ENCODE measurements at regions not wholly inside any gene's neighbourhood (a gene's known extent, or its start where the extent isn't known, plus 50 kb on each side); places are given as distances from the start of the nearest gene placed in this dataset.

DNA sequence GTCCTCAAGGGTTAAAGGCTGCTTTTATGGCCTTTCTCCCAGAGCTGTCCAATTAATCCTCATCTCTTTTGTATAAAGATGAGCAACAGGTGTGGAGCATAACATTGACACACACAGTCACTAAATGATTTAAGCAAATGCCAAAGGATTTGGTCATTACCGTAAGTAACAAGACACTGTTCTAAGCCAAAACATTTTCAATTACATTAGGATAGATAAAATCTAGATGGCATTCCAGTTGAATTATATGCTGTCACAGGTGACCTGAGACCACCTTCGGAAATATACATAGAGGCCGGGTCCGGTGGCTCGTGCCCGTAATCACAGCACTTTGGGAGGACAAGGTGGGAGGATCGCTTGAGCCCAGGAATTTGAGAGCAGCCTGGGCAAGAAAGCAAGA is 105.3 kb upstream of the UBE3A start:
- Histone ChIP-seq H3K9me3 (peaks cover 35% of the 10 kb centered on the region), H3K4me3 (no peak overlapping the region), H3K36me3 (ENCODE audit: low read depth) (no peaks in the 10 kb centered on the region), H3K4me1 (ENCODE audit: low read depth) (no peaks in the 10 kb centered on the region)
- no peak for DNase-seq
- TF ChIP-seq, protein P1, sequence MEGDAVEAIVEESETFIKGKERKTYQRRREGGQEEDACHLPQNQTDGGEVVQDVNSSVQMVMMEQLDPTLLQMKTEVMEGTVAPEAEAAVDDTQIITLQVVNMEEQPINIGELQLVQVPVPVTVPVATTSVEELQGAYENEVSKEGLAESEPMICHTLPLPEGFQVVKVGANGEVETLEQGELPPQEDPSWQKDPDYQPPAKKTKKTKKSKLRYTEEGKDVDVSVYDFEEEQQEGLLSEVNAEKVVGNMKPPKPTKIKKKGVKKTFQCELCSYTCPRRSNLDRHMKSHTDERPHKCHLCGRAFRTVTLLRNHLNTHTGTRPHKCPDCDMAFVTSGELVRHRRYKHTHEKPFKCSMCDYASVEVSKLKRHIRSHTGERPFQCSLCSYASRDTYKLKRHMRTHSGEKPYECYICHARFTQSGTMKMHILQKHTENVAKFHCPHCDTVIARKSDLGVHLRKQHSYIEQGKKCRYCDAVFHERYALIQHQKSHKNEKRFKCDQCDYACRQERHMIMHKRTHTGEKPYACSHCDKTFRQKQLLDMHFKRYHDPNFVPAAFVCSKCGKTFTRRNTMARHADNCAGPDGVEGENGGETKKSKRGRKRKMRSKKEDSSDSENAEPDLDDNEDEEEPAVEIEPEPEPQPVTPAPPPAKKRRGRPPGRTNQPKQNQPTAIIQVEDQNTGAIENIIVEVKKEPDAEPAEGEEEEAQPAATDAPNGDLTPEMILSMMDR (IDR thresholded peaks at IDR 0.05) = no peak
- ATAC-seq = no peak
- intact Hi-C loops (cut with DNase I, micrococcal nuclease) = no loop called here

DNA sequence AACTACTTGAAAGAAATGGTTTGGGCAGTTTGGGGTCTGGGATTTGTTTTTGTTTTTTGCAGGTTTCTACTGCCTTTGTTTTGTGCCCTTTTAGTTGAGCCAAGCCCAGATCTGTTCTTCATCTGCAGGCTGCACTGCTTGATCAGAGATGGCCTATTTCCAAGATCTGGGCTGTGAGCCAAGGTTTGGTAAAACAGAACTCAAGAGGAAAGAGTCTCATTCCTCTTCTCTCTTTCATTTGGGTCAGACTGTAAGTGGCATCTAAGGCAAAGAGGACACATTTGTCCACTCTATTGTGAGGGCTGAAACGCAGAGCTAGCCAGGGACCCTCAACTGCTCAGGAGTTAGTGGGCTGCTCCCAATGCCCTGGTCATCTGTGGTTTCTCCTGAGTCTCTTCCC is 104.4 kb upstream of the UBE3A start:
- intact Hi-C loops (cut with DNase I, micrococcal nuclease) = no loop called here
- Histone ChIP-seq H3K4me1 (ENCODE audit: low read depth) (no peaks in the 10 kb centered on the region), H3K4me3 (no peak overlapping the region), H3K36me3 (ENCODE audit: low read depth) (no peaks in the 10 kb centered on the region), H3K9me3 (peaks cover 32% of the 10 kb centered on the region)
- no peak for ATAC-seq
- peak in 1 of 3 donors; percentile 52 for DNase-seq
- TF ChIP-seq, protein P1 (IDR thresholded peaks at IDR 0.05) = no peak

DNA sequence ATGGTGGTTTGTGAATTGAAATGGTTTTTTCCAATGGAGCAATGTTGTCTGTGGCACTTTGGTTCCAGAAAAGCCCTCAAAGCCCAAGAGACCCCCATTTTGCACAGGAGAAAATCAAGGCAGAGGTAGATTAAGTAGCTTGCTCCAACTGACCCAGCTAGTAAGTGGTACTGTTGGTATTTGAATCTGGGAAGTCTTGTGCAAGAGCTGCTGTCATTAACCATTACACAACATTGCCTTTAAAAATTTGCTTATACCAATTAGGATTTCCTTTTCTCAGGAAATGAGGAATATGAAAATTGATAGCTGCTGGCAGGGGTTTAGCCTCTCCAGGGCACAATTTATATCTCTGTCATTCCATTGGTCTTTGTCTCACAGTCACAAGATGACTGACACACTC is 102.4 kb upstream of the UBE3A start:
- TF ChIP-seq, protein P1 (IDR thresholded peaks at IDR 0.05) = no peak
- Histone ChIP-seq H3K4me3 (no peak overlapping the region), H3K4me1 (ENCODE audit: low read depth) (no peaks in the 10 kb centered on the region), H3K36me3 (ENCODE audit: low read depth) (no peaks in the 10 kb centered on the region), H3K9me3 (peaks cover 22% of the 10 kb centered on the region)
- ATAC-seq (no peak), DNase-seq (no peak)
- intact Hi-C loops (cut with DNase I, micrococcal nuclease) = no loop called here

DNA sequence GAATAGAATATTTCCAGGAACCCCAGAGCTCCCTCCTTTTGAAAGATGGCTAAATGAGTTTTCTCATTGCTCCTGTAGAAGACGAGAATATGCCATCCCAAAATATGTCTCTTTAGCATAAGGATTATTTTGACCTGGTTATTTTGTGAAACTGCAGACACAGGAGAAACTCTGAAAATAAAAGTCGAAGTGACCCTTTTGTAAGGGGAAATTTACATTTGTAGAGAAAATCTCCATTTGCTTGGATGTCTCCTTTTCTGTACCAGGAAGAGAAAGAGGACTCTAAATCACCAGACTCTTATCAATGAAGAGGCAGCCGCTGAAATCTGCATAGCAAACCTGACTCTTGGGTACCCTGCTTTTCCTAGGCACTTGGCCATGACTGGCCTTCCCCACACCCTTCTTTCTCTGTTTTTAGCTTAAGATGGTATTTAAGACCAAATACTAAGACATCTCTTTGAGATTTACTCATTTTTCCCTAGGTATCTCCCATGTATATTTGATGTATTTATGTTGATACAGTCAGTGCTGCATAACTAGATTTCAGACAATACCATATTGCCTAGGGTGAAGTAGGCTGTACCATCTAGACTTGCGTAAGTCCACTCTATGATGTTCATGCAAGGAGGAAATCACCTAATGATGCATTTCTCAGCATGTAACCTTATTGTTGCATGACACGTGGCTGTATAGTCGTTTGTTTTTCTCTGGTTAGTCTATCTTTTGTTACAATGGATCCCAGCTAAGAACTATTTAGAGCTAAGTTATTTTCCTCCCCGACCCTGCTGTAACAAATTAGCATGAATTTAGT is 98.2 kb upstream of the UBE3A start:
- Histone ChIP-seq H3K4me3 (no peak overlapping the region), H3K36me3 (ENCODE audit: low read depth) (no peaks in the 10 kb centered on the region), H3K4me1 (ENCODE audit: low read depth) (no peaks in the 10 kb centered on the region), H3K9me3 (peaks cover 29% of the 10 kb centered on the region)
- TF ChIP-seq, protein P1 (IDR thresholded peaks at IDR 0.05) = no peak
- no peak for ATAC-seq
- DNase-seq = no peak
- intact Hi-C loops (cut with DNase I, micrococcal nuclease) = no loop called here

DNA sequence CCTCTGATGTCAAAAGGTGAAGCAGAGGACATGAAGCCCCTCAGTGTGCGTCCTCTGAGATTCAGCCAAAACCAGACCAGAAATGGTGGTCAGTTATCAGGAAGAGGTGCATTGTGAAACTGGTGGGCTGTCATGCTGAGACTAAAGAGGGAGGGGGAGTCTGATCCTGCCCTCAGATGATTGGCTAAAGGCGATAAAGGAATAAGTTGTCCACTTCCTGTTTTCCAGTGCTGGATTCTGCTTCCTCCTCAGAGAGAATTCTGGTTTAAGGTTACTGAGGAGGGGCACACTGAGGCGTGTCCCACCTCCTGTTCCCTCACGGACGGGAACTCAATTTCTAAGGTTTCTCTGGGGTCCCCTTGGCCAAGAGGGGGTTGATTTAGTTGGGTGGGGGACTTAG is 97.0 kb upstream of the UBE3A start:
- DNase-seq = no peak
- Histone ChIP-seq H3K4me1 (ENCODE audit: low read depth) (no peaks in the 10 kb centered on the region), H3K4me3 (no peak overlapping the region), H3K36me3 (ENCODE audit: low read depth) (no peaks in the 10 kb centered on the region), H3K9me3 (peaks cover 22% of the 10 kb centered on the region)
- intact Hi-C loops (cut with DNase I, micrococcal nuclease) = no loop called here
- ATAC-seq = no peak
- TF ChIP-seq, protein P1 (IDR thresholded peaks at IDR 0.05) = no peak

Data from mucosa of descending colon (tissue), 3 donors.